Esophagus squamous epithelium (tissue), 5 donors: ENCODE measurements at regions not wholly inside any gene's neighbourhood (a gene's known extent, or its start where the extent isn't known, plus 50 kb on each side); places are given as distances from the start of the nearest gene placed in this dataset.

Experiments used
- DNase-seq: peaks from one replicate; lab custom pipeline; 2025; lab: John Stamatoyannopoulos, UW
- H3K27ac ChIP-seq, 4 donors: fragments of 200-600 bp; sonication (generic); one replicate each; pipeline ENCODE4 v1.5.1; 2016 to 2019; ENCODE audit warnings: mild to moderate bottlenecking in 1 of 4
- H3K27me3 ChIP-seq, 4 donors: fragments of 200-600 bp; sonication (generic); 1 replicate in 3 of 4; 2 replicates in 1 of 4; pipeline versions ENCODE4 v1.5.1 to v1.6.0; 2017 to 2021; ENCODE audit warnings: antibody characterized with exemption in 1 of 4
- H3K36me3 ChIP-seq, 3 donors: fragments of 200-600 bp; sonication (generic); one replicate each; pipeline ENCODE4 v1.5.1; 2016 to 2019
- H3K4me1 ChIP-seq, 3 donors: fragments of 200-600 bp; sonication (generic); one replicate each; pipeline ENCODE4 v1.5.1; 2017 to 2019
- H3K4me3 ChIP-seq, 4 donors: fragments of 200-600 bp; sonication (generic); 1 replicate in 3 of 4; 2 replicates in 1 of 4; pipeline ENCODE4 v1.5.1; 2016 to 2019; ENCODE audit warnings: mild to moderate bottlenecking in 2 of 4, moderate library complexity in 1 of 4
- H3K9me3 ChIP-seq, 3 donors: fragments of 200-600 bp; sonication (generic); one replicate each; pipeline ENCODE4 v1.5.1; 2016 to 2019
- POLR2A ChIP-seq, 4 donors: fragments of 450-650 bp; IDR thresholded peaks; one replicate each; pipeline ENCODE4 v1.6.1; 2017; ENCODE audit warnings: antibody characterized with exemption in 4 of 4, mild to moderate bottlenecking in 4 of 4, moderate library complexity in 3 of 4
- WGBS, 2 donors: methylation state at CpG; one replicate each; pipeline ENCODE4 v1.1.5; 2018; 5-methylcytosine and 5-hydroxymethylcytosine counted together
- intact Hi-C: fragments of 100-400 bp; cut with DNase I; formaldehyde crosslinking; loops from one replicate; pipeline ENCODE4 v1.15.0; 2022
- TF ChIP-seq, protein P1 (sequence below), 6 experiments: fragments of 450-650 bp in 4 of 6; fragments of 200-600 bp in 2 of 6; sonication (generic) in 2 of 6; IDR thresholded peaks; one replicate each; pipeline ENCODE4 v1.5.1; 2016 to 2019; ENCODE audit warnings: antibody characterized with exemption in 6 of 6, mild to moderate bottlenecking in 4 of 6, moderate library complexity in 4 of 6
- donor health status: DM: yes; HTN: yes; CAD: no.

- Histone ChIP-seq H3K4me1 (no peaks in the 10 kb centered on the region), H3K27ac (no peak overlapping the region), H3K9me3 (no peaks in the 10 kb centered on the region), H3K36me3 (no peaks in the 10 kb centered on the region), H3K27me3 (no peaks in the 10 kb centered on the region), H3K4me3 (no peak overlapping the region)
- 56 to 75% methylated on average over 3 of the region's 3 CpGs for WGBS, 2 donors
- TF ChIP-seq, protein P1, sequence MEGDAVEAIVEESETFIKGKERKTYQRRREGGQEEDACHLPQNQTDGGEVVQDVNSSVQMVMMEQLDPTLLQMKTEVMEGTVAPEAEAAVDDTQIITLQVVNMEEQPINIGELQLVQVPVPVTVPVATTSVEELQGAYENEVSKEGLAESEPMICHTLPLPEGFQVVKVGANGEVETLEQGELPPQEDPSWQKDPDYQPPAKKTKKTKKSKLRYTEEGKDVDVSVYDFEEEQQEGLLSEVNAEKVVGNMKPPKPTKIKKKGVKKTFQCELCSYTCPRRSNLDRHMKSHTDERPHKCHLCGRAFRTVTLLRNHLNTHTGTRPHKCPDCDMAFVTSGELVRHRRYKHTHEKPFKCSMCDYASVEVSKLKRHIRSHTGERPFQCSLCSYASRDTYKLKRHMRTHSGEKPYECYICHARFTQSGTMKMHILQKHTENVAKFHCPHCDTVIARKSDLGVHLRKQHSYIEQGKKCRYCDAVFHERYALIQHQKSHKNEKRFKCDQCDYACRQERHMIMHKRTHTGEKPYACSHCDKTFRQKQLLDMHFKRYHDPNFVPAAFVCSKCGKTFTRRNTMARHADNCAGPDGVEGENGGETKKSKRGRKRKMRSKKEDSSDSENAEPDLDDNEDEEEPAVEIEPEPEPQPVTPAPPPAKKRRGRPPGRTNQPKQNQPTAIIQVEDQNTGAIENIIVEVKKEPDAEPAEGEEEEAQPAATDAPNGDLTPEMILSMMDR (IDR thresholded peaks at IDR 0.05) = no peak
- intact Hi-C loops = no loop called here
- DNase-seq = no peak
Observed at GRCh38 chr15:61381501-61381900, 152.4 kb upstream of the RORA start.

DNA sequence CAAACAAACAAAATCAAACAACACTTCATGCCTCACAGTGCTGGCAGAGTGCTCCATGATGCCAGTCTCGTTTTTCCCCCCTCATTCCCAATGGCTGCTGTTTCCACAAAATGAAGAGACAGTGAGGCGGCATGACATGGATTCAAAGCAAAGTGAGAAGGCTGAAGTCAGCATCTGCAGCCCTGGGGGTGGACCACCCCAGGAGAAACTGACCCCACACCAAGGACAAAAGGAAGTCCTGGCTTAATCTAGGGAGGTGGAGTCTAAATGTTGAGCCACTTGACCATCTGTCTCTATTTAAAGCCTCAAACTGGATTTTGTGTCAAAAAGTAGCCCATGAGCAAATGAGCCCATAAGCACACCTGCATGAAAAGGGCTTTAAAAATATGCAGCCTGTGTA is 151.2 kb upstream of the RORA start:
- DNase-seq = no peak
- Histone ChIP-seq H3K27me3 (no peaks in the 10 kb centered on the region), H3K4me3 (no peak overlapping the region), H3K36me3 (no peaks in the 10 kb centered on the region), H3K4me1 (no peaks in the 10 kb centered on the region), H3K9me3 (no peaks in the 10 kb centered on the region), H3K27ac (no peak overlapping the region)
- intact Hi-C loops = no loop called here
- 53 to 55% methylated on average over 2 of the region's 2 CpGs for WGBS, 2 donors
- TF ChIP-seq POLR2A (IDR thresholded peaks at IDR 0.05) = no peak
- TF ChIP-seq, protein P1 (IDR thresholded peaks at IDR 0.05) = no peak

DNA sequence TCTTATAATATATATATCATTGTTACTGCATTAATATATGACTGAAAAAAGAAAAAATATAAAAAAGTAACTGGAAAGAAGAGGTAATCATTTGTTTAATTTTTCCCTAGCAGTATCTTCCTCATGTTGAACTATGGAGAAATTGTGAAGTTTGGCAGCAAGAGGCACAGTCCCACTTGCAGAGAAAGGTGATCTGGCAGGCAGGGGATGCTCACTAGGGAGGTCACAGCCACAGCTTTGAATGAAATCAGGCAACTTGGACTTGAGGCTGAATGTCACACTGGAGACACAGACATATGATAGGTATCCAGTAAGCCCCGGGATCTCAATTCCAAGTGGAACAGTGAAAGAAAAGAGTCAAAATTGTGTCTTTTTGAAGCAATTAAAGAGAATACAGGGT is 149.9 kb upstream of the RORA start:
- TF ChIP-seq POLR2A (IDR thresholded peaks at IDR 0.05) = no peak
- TF ChIP-seq, protein P1 (IDR thresholded peaks at IDR 0.05) = no peak
- Histone ChIP-seq H3K4me1 (no peaks in the 10 kb centered on the region), H3K36me3 (no peaks in the 10 kb centered on the region), H3K27me3 (no peaks in the 10 kb centered on the region), H3K9me3 (no peaks in the 10 kb centered on the region), H3K4me3 (no peak overlapping the region), H3K27ac (no peak overlapping the region)
- 89 to 94% methylated on average over 1 of the region's 1 CpG for WGBS, 2 donors
- DNase-seq = no peak
- intact Hi-C loops = no loop called here

DNA sequence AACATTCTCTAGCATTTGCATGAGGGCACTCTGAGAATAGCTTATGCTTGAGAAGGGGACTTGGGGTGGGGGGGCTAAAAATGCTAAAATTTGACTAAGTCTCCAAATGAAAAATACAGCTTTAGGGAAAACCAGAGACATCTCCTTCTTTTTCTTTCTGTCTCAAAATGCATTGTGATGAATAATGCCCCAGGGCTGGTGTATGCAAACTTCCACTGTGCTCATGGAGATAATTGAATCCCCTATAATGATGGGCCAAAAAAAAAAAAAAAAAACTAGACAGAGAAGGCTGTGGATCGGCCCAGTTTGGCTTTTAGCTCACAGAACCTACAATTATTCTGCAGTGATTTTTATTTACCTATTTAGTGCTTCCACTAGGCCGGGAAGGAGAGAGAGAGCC is 147.9 kb upstream of the RORA start:
- no peak for DNase-seq
- intact Hi-C loops = no loop called here
- no peak for TF ChIP-seq POLR2A (IDR thresholded peaks at IDR 0.05)
- TF ChIP-seq, protein P1 (IDR thresholded peaks at IDR 0.05) = no peak
- Histone ChIP-seq H3K9me3 (no peaks in the 10 kb centered on the region), H3K27ac (no peak overlapping the region), H3K4me1 (no peaks in the 10 kb centered on the region), H3K27me3 (no peaks in the 10 kb centered on the region), H3K4me3 (no peak overlapping the region), H3K36me3 (no peaks in the 10 kb centered on the region)
- 70 to 81% methylated on average over 2 of the region's 2 CpGs for WGBS, 2 donors

DNA sequence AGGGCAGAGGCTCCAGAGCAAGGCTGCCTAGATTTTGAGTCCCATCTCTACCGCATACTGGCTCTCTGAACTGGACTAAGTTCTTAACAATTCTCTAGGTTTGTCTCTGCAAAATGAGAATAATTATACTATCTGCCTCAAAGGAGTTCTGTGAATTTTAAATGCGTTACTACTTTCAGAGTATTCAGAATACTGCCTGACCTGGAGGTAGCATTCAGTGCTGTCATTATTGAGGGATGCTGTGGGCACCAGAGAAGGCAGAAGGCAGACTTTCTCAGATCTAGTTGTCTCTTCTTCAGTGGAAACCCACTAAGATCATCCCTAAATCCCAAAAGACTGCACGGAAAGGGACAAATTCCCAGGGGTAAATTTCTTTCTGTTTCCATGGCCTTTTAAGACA is 147.4 kb upstream of the RORA start:
- no peak for TF ChIP-seq POLR2A (IDR thresholded peaks at IDR 0.05)
- TF ChIP-seq, protein P1 (IDR thresholded peaks at IDR 0.05) = no peak
- no peaks in the 10 kb centered on the region for H3K27me3 ChIP-seq
- no peak overlapping the region for H3K4me3 ChIP-seq
- H3K27ac ChIP-seq = no peak overlapping the region
- no peaks in the 10 kb centered on the region for H3K4me1 ChIP-seq
- H3K36me3 ChIP-seq = no peaks in the 10 kb centered on the region
- WGBS, 2 donors = 90 to 100% methylated on average over 2 to 3 of the region's 3 CpGs
- H3K9me3 ChIP-seq = no peaks in the 10 kb centered on the region
- DNase-seq = no peak
- intact Hi-C loops = no loop called here
